ENCODE measurements at regions not wholly inside any gene's neighbourhood (a gene's known extent, or its start where the extent isn't known, plus 50 kb on each side); places are given as distances from the start of the nearest gene placed in this dataset.

DNA sequence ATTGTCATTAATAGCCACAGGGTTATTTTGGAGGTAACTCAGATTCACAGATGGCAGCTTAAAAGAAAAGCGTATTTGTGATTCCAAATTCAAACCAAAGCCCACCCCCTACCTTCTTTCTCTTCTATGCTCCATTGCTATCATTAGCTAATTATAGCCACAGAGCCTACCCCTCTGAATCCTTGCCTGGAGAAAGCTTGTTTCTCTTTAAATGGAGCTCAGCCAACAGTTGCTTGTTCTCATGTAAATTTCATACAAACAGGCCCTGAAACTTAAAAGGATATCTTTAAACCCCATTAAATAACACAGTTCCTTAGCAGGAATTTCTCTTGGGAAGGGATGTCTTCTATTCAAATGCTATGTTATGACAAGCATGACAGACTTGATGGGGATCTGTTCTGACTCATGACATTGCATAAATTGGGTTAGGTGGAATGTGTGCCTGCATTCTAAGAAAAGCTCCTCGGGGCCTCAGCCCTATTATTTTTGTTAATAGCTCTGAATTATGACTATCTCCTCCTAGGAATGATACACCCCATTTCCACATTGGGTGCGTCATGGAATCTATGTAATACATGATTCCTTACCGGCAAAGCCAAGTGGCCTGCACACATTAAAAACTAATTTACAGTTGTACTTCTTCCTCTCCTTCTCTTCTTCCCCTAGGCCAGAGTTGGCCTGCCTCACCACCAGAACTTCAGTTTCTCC is 265.8 kb downstream of the TAFA4 start:
- intact Hi-C loops (cut with micrococcal nuclease) (no loop called here), dilution Hi-C loops (cut with MboI; ENCODE audit: extremely low pct_ligation_motif_present, low sequenced_read_pairs) (no loop called here)
- Histone ChIP-seq H3K27me3 (ENCODE audit: control insufficient read depth in 2 of 2, insufficient read depth in 2 of 2, low read length in 2 of 2) (no peaks in the 10 kb centered on the region), H3K9me1 (replicated peaks; ENCODE audit: control insufficient read depth, extremely low read depth, insufficient read depth, low read length) (no peaks in the 10 kb centered on the region), H3K4me3 (replicated peaks in 1 of 3; ENCODE audit: insufficient read depth in 1 of 3, low read depth in 1 of 3, low read length in 3 of 3) (no peak overlapping the region), H3K79me2 (ENCODE audit: control insufficient read depth, insufficient read depth, low read length) (no peaks in the 10 kb centered on the region), H3K36me3 (ENCODE audit: control insufficient read depth in 2 of 2, extremely low read depth in 1 of 2, insufficient read depth in 2 of 2, low read length in 2 of 2) (no peaks in the 10 kb centered on the region), H3K4me2 (ENCODE audit: insufficient read depth, low read length) (no peak overlapping the region), H3K9me3 (replicated peaks; ENCODE audit: control insufficient read depth, insufficient read depth, low read length) (no peaks in the 10 kb centered on the region), H3K27ac (ENCODE audit: insufficient read depth, low read depth, low read length) (no peak overlapping the region), H2AFZ (ENCODE audit: low read depth, low read length) (no peak overlapping the region), H3K9ac (replicated peaks; ENCODE audit: extremely low read depth, insufficient read depth, low read length) (no peak overlapping the region), H4K20me1 (replicated peaks; ENCODE audit: control insufficient read depth, extremely low read depth, insufficient read depth, low read length) (no peaks in the 10 kb centered on the region), H3K4me1 (ENCODE audit: control insufficient read depth, extremely low read depth, insufficient read depth, low read length) (no peaks in the 10 kb centered on the region)
- CTCF ChIA-PET = no interaction called here
- no peak for TF ChIP-seq GATA2 (IDR thresholded peaks at IDR 0.05; ENCODE audit: insufficient read depth, insufficient read length, low read depth, low read length)
- no peak for TF ChIP-seq POLR2A (IDR thresholded peaks at IDR 0.05; ENCODE audit: low read depth, low read length)
- no TSS peak for BruUV-seq (replicated peaks)
- POLR2A ChIA-PET = no interaction called here
- no peak for FAIRE-seq
- DNase-seq (ENCODE audit: low read depth, low spot score) = no peak

DNA sequence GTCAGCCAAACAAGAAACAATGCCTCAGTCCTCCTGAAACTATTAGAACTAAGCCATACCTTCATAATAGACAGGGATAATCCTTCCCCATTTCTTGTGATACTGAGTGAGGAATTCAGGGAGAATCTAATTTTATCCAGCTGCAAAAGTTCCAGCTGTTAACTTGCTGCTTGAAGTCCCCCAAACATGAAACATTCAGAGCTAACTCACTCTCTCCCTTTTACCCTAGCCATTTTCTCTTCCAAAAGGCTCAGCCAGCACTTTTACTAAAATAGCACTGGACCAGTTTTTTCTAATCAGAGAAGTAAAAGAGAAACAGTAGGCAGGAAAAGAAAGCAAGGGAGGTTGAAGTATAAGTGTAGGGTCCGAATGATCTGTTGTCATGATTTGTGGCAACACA is 268.1 kb downstream of the TAFA4 start:
- H3K4me1 ChIP-seq (ENCODE audit: control insufficient read depth, extremely low read depth, insufficient read depth, low read length) = no peaks in the 10 kb centered on the region
- no peak for FAIRE-seq
- H3K27ac ChIP-seq (ENCODE audit: insufficient read depth, low read depth, low read length) = no peak overlapping the region
- H3K9me1 ChIP-seq (replicated peaks; ENCODE audit: control insufficient read depth, extremely low read depth, insufficient read depth, low read length) = no peaks in the 10 kb centered on the region
- no peaks in the 10 kb centered on the region for H3K36me3 ChIP-seq (ENCODE audit: control insufficient read depth in 2 of 2, extremely low read depth in 1 of 2, insufficient read depth in 2 of 2, low read length in 2 of 2)
- H3K4me2 ChIP-seq (ENCODE audit: insufficient read depth, low read length) = no peak overlapping the region
- no peaks in the 10 kb centered on the region for H3K27me3 ChIP-seq (ENCODE audit: control insufficient read depth in 2 of 2, insufficient read depth in 2 of 2, low read length in 2 of 2)
- no peaks in the 10 kb centered on the region for H3K9me3 ChIP-seq (replicated peaks; ENCODE audit: control insufficient read depth, insufficient read depth, low read length)
- dilution Hi-C loops (cut with MboI; ENCODE audit: extremely low pct_ligation_motif_present, low sequenced_read_pairs) = no loop called here
- CTCF ChIA-PET = no interaction called here
- POLR2A ChIA-PET = no interaction called here
- H4K20me1 ChIP-seq (replicated peaks; ENCODE audit: control insufficient read depth, extremely low read depth, insufficient read depth, low read length) = no peaks in the 10 kb centered on the region
- H3K79me2 ChIP-seq (ENCODE audit: control insufficient read depth, insufficient read depth, low read length) = no peaks in the 10 kb centered on the region
- no peak overlapping the region for H3K9ac ChIP-seq (replicated peaks; ENCODE audit: extremely low read depth, insufficient read depth, low read length)
- BruUV-seq (replicated peaks) = no TSS peak
- no peak overlapping the region for H3K4me3 ChIP-seq (replicated peaks in 1 of 3; ENCODE audit: insufficient read depth in 1 of 3, low read depth in 1 of 3, low read length in 3 of 3)
- TF ChIP-seq FOS (IDR thresholded peaks at IDR 0.05; ENCODE audit: borderline replicate concordance, insufficient read depth, low read length) (no peak), GATA2 (IDR thresholded peaks at IDR 0.05; ENCODE audit: insufficient read depth, insufficient read length, low read depth, low read length) (no peak), EZH2 (IDR thresholded peaks at IDR 0.05; ENCODE audit: borderline replicate concordance, low read depth, low read length, severe bottlenecking) (no peak), JUN (IDR thresholded peaks at IDR 0.05; ENCODE audit: borderline replicate concordance, insufficient read depth, insufficient read length, low read depth) (no peak), MYC (IDR thresholded peaks at IDR 0.05; ENCODE audit: low read depth, low read length) (no peak), POLR2AphosphoS5 (IDR thresholded peaks at IDR 0.05; ENCODE audit: insufficient read depth, low read depth, low read length) (no peak), POLR2A (IDR thresholded peaks at IDR 0.05; ENCODE audit: low read depth, low read length) (no peak)
- TF ChIP-seq, protein P1, sequence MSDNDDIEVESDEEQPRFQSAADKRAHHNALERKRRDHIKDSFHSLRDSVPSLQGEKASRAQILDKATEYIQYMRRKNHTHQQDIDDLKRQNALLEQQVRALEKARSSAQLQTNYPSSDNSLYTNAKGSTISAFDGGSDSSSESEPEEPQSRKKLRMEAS (IDR thresholded peaks at IDR 0.05; ENCODE audit: insufficient read depth, insufficient read length) = no peak
- TF ChIP-seq, protein P2, sequence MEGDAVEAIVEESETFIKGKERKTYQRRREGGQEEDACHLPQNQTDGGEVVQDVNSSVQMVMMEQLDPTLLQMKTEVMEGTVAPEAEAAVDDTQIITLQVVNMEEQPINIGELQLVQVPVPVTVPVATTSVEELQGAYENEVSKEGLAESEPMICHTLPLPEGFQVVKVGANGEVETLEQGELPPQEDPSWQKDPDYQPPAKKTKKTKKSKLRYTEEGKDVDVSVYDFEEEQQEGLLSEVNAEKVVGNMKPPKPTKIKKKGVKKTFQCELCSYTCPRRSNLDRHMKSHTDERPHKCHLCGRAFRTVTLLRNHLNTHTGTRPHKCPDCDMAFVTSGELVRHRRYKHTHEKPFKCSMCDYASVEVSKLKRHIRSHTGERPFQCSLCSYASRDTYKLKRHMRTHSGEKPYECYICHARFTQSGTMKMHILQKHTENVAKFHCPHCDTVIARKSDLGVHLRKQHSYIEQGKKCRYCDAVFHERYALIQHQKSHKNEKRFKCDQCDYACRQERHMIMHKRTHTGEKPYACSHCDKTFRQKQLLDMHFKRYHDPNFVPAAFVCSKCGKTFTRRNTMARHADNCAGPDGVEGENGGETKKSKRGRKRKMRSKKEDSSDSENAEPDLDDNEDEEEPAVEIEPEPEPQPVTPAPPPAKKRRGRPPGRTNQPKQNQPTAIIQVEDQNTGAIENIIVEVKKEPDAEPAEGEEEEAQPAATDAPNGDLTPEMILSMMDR (IDR thresholded peaks at IDR 0.05; ENCODE audit: extremely low read depth in 1 of 2, insufficient read depth in 1 of 2, low read depth in 1 of 2, low read length in 2 of 2) = no peak
- no peak for DNase-seq (ENCODE audit: low read depth, low spot score)
- intact Hi-C loops (cut with micrococcal nuclease) = no loop called here
- H2AFZ ChIP-seq (ENCODE audit: low read depth, low read length) = no peak overlapping the region

All from endothelial cell of umbilical vein (primary cell).